GM20000 (cell line): ENCODE measurements at regions not wholly inside any gene's neighbourhood (a gene's known extent, or its start where the extent isn't known, plus 50 kb on each side); places are given as distances from the start of the nearest gene placed in this dataset.

Experiments used
- DNase-seq: peaks from one replicate; pipeline ENCODE4 v3.0.0; 2012; ENCODE audit warnings: low spot score
- CTCF ChIP-seq: IDR thresholded peaks from 2 replicates; pipeline ENCODE4 v1.5.1; 2012; ENCODE audit warnings: mild to moderate bottlenecking, control low read depth; ENCODE audit errors: extremely low read depth, missing control alignments

- DNase-seq, result no peak
- TF ChIP-seq CTCF, result no peak
Observed at GRCh38 chr2:6794448-6794847, 71.3 kb downstream of the CMPK2 start.
